Astrocyte of the spinal cord (primary cell): ENCODE measurements at regions not wholly inside any gene's neighbourhood (a gene's known extent, or its start where the extent isn't known, plus 50 kb on each side); places are given as distances from the start of the nearest gene placed in this dataset.

Experiments
- DNase-seq: peaks from one replicate; pipeline ENCODE4 v3.0.0; 2011; ENCODE audit warnings: low read depth, low spot score
- H3K4me3 ChIP-seq: 2 replicates; pipeline ENCODE4 v1.5.1; 2011; ENCODE audit warnings: low read depth, mild to moderate bottlenecking, low read length, moderate library complexity
- in situ Hi-C: cut with HindIII; loops from 2 replicates; pipeline ENCODE4 v1.10.0; 2017; ENCODE audit warnings: low sequenced_read_pairs
- TF ChIP-seq, protein P1 (sequence below): IDR thresholded peaks from 2 replicates; pipeline ENCODE4 v1.5.1; 2012; ENCODE audit warnings: low read depth, mild to moderate bottlenecking, low read length, inconsistent platforms

DNA sequence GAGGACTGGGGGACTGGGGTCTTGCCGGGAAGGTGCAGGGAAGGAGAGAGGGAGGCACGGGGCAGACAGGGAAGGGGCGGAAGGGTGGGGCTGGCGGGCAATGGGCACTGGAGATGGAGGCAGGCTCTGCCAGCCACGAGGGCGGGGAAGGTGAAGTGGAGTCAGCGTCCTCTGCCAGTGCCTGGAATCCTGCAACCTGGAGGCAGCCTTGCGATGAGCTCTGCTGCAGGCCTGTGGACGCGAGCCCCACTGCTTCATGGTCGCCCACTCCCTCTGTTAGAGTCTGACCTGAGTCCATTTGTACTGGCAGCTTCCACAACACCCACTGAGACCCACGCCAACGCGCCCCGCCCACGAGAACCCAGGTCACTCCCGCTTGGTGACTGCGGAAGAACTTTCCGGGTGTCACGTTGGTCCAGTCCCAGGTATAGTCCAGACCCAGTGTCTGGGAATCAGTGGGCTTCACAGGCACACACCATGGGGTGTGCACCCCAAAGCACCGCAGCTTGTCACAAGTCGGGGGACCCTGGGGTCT lies 106.4 kb upstream of the PPP1R26 start:
- no peak for DNase-seq
- TF ChIP-seq, protein P1, sequence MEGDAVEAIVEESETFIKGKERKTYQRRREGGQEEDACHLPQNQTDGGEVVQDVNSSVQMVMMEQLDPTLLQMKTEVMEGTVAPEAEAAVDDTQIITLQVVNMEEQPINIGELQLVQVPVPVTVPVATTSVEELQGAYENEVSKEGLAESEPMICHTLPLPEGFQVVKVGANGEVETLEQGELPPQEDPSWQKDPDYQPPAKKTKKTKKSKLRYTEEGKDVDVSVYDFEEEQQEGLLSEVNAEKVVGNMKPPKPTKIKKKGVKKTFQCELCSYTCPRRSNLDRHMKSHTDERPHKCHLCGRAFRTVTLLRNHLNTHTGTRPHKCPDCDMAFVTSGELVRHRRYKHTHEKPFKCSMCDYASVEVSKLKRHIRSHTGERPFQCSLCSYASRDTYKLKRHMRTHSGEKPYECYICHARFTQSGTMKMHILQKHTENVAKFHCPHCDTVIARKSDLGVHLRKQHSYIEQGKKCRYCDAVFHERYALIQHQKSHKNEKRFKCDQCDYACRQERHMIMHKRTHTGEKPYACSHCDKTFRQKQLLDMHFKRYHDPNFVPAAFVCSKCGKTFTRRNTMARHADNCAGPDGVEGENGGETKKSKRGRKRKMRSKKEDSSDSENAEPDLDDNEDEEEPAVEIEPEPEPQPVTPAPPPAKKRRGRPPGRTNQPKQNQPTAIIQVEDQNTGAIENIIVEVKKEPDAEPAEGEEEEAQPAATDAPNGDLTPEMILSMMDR = no peak
- no peak overlapping the region for H3K4me3 ChIP-seq
- in situ Hi-C loops = no loop called here

DNA sequence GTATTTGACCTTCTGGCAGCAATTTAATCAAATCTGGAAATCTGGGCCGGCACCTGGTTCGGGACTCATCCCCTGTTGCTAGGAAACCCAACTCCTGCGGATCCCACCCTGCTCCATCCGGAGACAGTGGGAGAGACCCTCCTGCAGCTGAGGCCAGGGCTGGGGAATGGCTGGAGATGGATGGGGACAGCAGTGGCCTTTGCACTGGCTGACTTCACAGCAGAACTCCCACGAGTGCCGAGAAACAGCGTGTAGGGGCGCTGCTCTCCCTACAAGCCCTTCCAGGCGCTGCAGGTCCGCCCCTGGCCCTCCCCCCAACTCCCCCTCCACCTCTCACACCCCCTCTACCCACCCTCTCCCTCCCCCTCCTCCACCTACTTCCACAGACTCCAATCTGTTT lies 105.8 kb upstream of the PPP1R26 start:
- in situ Hi-C loops = no loop called here
- TF ChIP-seq, protein P1 = no peak
- no peak for DNase-seq
- no peak overlapping the region for H3K4me3 ChIP-seq

DNA sequence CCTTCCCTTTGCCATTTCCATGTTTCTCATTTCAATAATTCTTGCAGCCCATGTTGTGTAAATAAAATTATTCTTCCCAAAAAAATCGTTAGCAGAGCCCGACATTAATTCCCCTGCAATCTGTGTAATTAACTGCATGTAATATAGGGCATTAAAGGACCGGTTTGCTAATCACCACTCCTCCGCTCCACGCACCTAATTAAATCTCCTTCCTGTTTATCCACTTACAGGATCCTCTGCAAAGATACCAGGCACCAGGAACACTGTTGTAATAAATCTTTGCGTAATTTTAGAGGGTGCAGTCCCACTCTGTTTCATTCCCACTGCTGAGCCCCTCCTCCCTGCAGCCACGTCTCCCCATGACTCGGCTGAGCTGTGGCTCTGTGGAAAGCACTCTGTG lies 105.0 kb upstream of the PPP1R26 start:
- no peak overlapping the region for H3K4me3 ChIP-seq
- TF ChIP-seq, protein P1 = no peak
- in situ Hi-C loops = no loop called here

DNA sequence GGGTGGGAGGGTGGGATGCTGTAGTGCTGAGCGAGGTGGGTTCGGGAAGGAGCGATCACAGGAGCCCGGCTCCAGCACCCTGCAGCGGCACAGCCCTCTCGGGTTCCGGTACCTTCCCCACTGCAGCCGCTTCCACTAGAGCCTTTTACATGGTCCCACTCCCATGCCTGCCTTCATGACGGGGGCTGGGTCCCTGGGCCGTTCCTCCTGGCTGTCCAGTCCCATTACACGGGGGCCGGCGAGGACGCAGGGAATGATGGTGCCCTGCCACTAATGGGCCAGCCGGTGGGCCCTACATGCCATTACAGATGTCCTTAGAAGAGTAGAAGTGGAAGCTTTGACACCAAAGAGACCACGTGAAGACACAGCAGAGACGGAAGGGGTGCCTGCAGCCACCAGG lies 104.6 kb upstream of the PPP1R26 start:
- TF ChIP-seq, protein P1 = no peak
- in situ Hi-C loops = no loop called here
- DNase-seq = no peak

More for the DNA sequence above, 105.0 kb upstream of the PPP1R26 start:
- no peak for DNase-seq

DNA sequence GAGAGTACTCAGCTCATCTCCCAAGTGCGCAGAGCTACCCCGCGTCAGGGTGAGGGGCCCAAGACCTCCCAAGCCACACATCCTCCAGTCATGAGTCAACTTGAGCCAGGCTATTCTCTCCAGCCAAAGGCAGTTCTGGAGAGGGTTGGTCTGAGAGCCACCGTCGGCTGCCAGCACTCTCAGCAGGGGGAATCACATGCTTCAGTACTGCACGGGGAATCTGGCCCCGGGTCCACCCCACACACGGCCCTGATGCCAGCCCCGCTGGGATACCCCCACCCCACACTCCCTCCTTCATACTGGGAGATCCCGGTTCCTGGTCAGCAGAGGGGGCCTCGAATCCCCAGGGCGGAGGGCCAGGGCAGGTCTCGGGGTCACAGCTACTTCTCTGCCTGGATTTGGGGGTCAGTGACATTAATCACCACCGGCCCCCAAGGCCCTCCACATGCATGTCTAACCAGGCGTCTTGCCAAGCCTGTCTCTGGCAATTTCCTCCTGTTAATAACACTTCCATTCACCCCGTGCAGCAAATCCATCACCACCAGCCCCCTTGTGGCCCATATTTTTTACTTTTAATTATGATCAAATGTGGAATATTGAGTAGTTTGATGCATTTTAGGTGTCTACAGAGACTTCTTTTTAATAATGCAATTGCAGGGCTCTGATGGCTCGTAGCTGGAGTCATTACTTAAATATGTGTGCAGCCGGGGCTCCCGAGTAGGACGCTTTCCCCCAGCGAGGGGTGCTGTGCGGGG lies 102.9 kb upstream of the PPP1R26 start:
- no peak overlapping the region for H3K4me3 ChIP-seq
- in situ Hi-C loops = no loop called here
- TF ChIP-seq, protein P1 = no peak
- DNase-seq = no peak

More for the DNA sequence above, 104.6 kb upstream of the PPP1R26 start:
- H3K4me3 ChIP-seq = no peak overlapping the region

DNA sequence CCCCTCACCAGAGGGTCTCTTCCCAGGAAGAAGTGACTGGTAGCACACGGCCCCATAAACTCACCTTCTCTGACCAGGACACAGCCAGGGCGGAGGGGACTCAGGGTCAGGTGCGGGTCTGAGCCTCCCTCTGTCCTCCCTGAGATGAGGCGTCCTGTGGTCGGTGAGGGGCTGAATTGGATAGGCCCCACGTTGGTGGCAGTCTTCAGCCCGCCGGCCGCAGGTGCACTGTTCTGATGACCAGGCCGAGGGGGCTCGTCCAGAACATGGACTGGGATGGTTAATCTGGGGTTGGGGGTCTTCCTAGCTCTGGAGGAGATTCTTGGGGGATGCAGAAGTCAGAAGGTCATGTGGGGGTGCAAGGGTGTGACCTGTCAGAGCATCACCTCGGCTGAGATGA lies 102.2 kb upstream of the PPP1R26 start:
- no peak overlapping the region for H3K4me3 ChIP-seq
- TF ChIP-seq, protein P1 = no peak
- DNase-seq = no peak
- in situ Hi-C loops = no loop called here
